Lower leg skin (tissue), 3 donors: ENCODE measurements at regions not wholly inside any gene's neighbourhood (a gene's known extent, or its start where the extent isn't known, plus 50 kb on each side); places are given as distances from the start of the nearest gene placed in this dataset.

Experiments
- CTCF ChIP-seq, 3 donors: fragments of 450-650 bp; IDR thresholded peaks; one replicate each; pipeline ENCODE4 v1.5.1; 2016; ENCODE audit warnings: antibody characterized with exemption in 3 of 3, mild to moderate bottlenecking in 3 of 3, moderate library complexity in 2 of 3
- POLR2A ChIP-seq, 2 donors: fragments of 450-650 bp; IDR thresholded peaks; one replicate each; pipeline ENCODE4 v1.6.1; 2016 to 2017; ENCODE audit warnings: antibody characterized with exemption in 2 of 2, mild to moderate bottlenecking in 1 of 2, moderate library complexity in 1 of 2

- TF ChIP-seq CTCF (IDR thresholded peaks at IDR 0.05) (no peak), POLR2A (IDR thresholded peaks at IDR 0.05) (no peak)
These were observed 155.5 kb upstream of the SERTAD2 start for GRCh38 chr2:64809216-64809615.
